ENCODE measurements at regions not wholly inside any gene's neighbourhood (a gene's known extent, or its start where the extent isn't known, plus 50 kb on each side); places are given as distances from the start of the nearest gene placed in this dataset.

DNA sequence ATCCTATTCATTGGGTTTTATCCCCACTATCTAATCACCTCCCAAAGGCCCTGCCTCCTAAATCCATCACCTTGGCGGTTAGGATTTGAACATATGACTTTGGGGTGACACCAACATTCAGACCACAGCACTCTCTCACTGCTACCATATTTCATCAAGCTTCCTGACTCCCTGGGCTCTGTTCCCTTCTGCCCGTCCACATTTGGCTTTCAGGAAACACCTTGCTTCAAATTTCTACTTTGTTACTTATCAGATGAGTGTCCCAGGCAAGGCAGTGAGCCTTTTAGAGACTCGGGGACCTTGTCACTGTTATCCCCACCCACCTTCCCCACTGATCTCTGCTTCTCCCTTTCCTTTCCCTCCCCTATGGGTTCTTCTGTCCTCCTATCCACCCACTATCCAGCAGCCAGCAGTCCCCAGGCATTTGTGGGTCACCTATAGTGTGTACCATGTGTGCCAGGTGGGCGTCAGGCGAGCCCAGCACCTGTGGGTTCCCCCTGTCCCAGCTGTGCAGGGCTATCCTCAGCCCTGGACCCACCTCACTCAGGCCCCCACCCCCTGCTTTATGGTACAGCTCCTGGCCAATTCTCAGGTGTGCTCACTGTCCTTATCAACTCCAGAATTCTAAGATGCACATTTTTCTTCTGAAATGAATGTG is 230.9 kb downstream of the LOXHD1 start (continued):
- no peak for TF ChIP-seq CBX8 (IDR thresholded peaks at IDR 0.05; ENCODE audit: borderline replicate concordance, low read depth, low read length)
- no peak for TF ChIP-seq HDAC6 (IDR thresholded peaks at IDR 0.05; ENCODE audit: low read depth, low read length)
- TF ChIP-seq TAF1 (IDR thresholded peaks at IDR 0.05; ENCODE audit: low read depth, low read length) = no peak
- TF ChIP-seq RBBP5 (IDR thresholded peaks at IDR 0.05; ENCODE audit: borderline replicate concordance, low read depth, low read length) = no peak
- no peak for TF ChIP-seq ASH2L (IDR thresholded peaks at IDR 0.05; ENCODE audit: low read length)
- no peak for TF ChIP-seq KDM4A (IDR thresholded peaks at IDR 0.05; ENCODE audit: low read depth, low read length, severe bottlenecking)

Measured in H1 (cell line).